ENCODE measurements at regions not wholly inside any gene's neighbourhood (a gene's known extent, or its start where the extent isn't known, plus 50 kb on each side); places are given as distances from the start of the nearest gene placed in this dataset.
"Not testable (repeated sequence)": the region's sequence is repeated elsewhere in the genome, so short reads cannot be mapped to it uniquely, and the experiment has no call there.

DNA sequence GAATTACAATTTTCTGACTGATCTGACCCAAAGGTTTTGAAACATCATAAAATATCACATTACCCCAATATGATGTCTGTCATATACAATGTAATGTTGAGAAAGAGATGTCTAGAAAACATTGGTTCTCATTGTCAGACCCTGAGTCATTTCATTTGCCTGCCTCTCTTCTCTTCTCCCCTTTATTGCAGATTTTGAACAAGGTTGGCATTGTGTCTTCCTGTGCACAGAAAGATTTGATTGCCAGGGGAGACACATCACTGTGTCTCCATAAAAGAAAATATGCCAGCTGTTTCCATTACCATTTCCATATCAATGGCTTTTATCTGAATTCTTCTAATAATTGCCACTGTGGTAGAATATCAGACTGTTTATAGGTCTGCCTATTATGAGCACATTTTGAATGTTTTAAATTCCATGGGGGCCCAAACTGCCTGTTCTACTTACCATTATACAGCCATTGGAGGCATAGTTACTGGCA lies 65.6 kb downstream of the IFI44 start:
- intact Hi-C loops (cut with micrococcal nuclease), result no loop called here
- H3K27ac Mint-ChIP-seq, result no peak overlapping the region
- no peaks in the 10 kb centered on the region for H3K4me1 Mint-ChIP-seq (ENCODE audit: low read depth)
- no peaks in the 10 kb centered on the region for H3K9me3 Mint-ChIP-seq
- H3K4me3 Mint-ChIP-seq, result no peak overlapping the region
- H3K27me3 Mint-ChIP-seq, result no peaks in the 10 kb centered on the region
- no peaks in the 10 kb centered on the region for H3K36me3 Mint-ChIP-seq (ENCODE audit: low read depth)

DNA sequence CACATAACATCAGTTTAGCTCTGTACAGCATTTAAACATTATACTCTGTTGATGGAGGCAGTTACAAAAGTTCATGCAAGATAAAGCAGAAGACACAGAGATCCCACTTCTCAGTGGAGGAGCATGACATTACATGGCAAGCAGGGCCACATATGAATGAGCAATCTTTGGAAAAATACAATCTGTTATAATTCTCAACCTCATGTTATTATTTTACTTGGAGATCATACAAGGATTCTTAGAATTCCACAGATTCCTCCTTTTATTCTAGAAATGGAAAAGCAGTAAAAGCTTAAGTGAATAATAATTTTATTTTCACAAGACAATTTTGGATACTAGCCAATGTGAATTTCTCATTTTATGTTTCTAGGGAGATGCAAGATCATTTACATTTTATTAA lies 66.6 kb downstream of the IFI44 start:
- intact Hi-C loops (cut with micrococcal nuclease), result no loop called here
- Mint-ChIP-seq H3K4me1 (ENCODE audit: low read depth) (no peaks in the 10 kb centered on the region), H3K27ac (no peak overlapping the region), H3K4me3 (no peak overlapping the region), H3K9me3 (no peaks in the 10 kb centered on the region), H3K36me3 (ENCODE audit: low read depth) (no peaks in the 10 kb centered on the region), H3K27me3 (no peaks in the 10 kb centered on the region)

DNA sequence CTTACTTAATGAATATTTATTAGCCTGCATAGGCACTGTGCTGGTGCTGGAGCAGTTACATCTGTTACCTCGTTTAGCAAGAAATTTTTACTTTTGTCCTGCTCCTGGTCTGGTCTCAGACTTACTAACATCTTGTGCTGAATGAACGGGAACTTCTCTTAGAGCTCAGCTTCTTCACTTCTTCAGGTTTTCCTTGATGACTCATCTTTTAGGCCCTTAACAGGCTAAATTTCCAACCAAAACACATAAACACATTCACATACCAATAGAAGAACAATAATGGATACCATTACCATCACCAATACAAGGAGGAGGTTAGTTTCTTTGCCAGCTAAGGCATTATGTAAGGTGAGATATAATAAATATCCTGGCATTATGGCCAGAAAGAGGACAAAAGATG lies 68.9 kb downstream of the IFI44 start:
- Mint-ChIP-seq H3K9me3 (no peaks in the 10 kb centered on the region), H3K27me3 (no peaks in the 10 kb centered on the region), H3K4me1 (ENCODE audit: low read depth) (no peaks in the 10 kb centered on the region), H3K27ac (no peak overlapping the region), H3K4me3 (no peak overlapping the region), H3K36me3 (ENCODE audit: low read depth) (no peaks in the 10 kb centered on the region)
- intact Hi-C loops (cut with micrococcal nuclease), result no loop called here

DNA sequence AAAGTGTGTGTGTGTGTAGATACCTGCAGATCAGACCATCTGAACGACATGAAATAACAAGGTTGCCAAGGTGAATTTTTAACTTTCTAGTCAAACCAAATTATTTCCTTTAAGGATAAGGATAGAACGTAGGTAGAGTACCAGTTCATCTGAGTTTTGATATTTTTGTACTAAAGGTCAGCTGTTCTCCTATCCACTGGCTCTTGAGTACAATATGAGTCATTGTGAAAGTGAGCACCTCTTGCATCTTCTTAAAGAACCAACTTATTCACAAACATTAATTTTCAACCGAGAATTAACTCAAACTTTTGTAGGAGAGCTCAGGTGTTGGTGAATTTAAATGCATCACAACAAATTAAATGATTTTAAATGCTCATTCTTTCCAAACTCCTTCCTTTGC lies 71.5 kb downstream of the IFI44 start:
- intact Hi-C loops (cut with micrococcal nuclease), result no loop called here
- Mint-ChIP-seq H3K4me1 (ENCODE audit: low read depth) (no peaks in the 10 kb centered on the region), H3K9me3 (no peaks in the 10 kb centered on the region), H3K4me3 (no peak overlapping the region), H3K27ac (no peak overlapping the region), H3K27me3 (no peaks in the 10 kb centered on the region), H3K36me3 (ENCODE audit: low read depth) (no peaks in the 10 kb centered on the region)

DNA sequence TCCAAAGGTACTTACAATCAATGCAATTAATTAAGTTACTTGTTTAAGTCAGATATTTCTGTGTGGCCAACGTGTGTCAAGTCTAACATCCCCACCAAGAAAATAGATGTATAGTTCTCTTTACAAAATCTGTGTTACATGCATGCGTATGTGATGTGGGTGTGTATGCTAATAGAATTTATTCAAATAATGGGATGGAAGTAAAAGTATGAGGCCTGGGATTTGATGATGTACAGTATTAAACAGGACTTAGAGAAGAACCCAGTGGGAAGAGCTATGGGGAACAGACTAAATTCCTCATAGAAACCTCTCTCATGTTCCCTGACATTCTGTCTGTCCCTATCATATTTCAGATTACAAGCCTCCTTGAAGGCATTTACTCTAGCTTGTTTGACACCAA lies 72.5 kb downstream of the IFI44 start:
- no peak overlapping the region for H3K27ac Mint-ChIP-seq
- no peaks in the 10 kb centered on the region for H3K4me1 Mint-ChIP-seq (ENCODE audit: low read depth)
- intact Hi-C loops (cut with micrococcal nuclease), result no loop called here
- H3K4me3 Mint-ChIP-seq, result no peak overlapping the region
- no peaks in the 10 kb centered on the region for H3K27me3 Mint-ChIP-seq
- no peaks in the 10 kb centered on the region for H3K36me3 Mint-ChIP-seq (ENCODE audit: low read depth)
- H3K9me3 Mint-ChIP-seq, result no peaks in the 10 kb centered on the region

DNA sequence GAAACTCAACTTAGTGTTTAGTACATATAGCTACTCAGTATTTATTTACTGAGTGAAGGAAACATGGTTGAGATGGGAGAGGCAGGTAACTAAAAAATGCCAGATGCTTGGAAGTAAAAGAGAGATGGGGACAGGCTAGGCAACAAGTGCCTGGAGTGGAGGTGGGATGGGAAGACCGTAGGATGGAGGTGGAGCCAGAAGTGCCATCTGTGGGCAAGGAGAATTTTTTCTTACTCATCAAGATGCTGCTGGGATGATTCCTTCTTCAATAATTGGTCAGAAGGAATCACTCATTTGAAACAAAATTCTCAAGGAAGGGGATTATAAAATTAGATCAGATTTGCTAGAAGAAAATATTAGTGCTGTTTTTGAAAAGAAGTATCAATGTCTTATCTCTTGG lies 72.9 kb downstream of the IFI44 start:
- intact Hi-C loops (cut with micrococcal nuclease), result no loop called here
- no peaks in the 10 kb centered on the region for H3K27me3 Mint-ChIP-seq
- no peak overlapping the region for H3K27ac Mint-ChIP-seq
- no peaks in the 10 kb centered on the region for H3K36me3 Mint-ChIP-seq (ENCODE audit: low read depth)
- no peak overlapping the region for H3K4me3 Mint-ChIP-seq
- no peaks in the 10 kb centered on the region for H3K4me1 Mint-ChIP-seq (ENCODE audit: low read depth)
- H3K9me3 Mint-ChIP-seq, result no peaks in the 10 kb centered on the region

DNA sequence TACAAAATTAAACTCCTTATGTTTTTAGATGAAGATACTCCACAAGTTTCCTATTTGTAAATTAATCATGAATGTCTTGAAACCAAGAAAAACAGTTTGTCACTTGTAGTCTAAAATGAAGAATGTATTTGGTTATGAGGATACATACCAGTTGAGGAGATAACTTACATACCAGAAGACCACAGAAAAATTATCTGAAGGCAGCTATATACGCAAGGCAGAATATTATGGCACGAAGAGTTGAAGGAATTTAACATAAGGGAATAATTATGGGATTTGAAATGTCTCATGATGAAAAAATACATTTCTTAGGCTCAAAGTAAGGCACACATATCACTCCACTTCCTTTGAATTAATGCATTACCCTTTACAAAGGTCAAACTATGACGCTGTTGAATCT lies 73.3 kb downstream of the IFI44 start:
- intact Hi-C loops (cut with micrococcal nuclease), result no loop called here
- Mint-ChIP-seq H3K9me3 (no peaks in the 10 kb centered on the region), H3K27me3 (no peaks in the 10 kb centered on the region), H3K4me1 (ENCODE audit: low read depth) (no peaks in the 10 kb centered on the region), H3K27ac (no peak overlapping the region), H3K4me3 (no peak overlapping the region), H3K36me3 (ENCODE audit: low read depth) (no peaks in the 10 kb centered on the region)

DNA sequence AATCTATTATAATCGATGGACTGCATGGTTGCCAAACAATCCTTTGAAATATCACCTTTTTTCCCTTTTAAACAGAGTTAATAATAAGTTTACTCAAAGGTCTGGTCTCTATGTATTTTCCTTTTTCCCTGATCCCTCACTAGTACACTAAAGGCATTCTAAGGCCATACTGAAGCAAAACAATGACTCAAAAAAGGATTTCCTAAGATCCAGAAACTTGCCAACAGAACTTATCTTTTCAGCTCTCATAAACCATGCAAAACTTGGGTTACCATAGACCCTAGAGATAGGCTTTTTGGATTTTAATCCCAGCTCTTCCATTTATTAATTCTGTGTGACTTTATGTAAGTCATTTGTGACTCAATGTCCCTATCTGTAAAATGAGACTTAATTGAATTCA lies 77.1 kb downstream of the IFI44 start:
- Mint-ChIP-seq H3K9me3 (no peaks in the 10 kb centered on the region), H3K36me3 (ENCODE audit: low read depth) (no peaks in the 10 kb centered on the region), H3K4me1 (ENCODE audit: low read depth) (no peaks in the 10 kb centered on the region), H3K4me3 (no peak overlapping the region), H3K27ac (no peak overlapping the region), H3K27me3 (no peaks in the 10 kb centered on the region)
- intact Hi-C loops (cut with micrococcal nuclease), result no loop called here

DNA sequence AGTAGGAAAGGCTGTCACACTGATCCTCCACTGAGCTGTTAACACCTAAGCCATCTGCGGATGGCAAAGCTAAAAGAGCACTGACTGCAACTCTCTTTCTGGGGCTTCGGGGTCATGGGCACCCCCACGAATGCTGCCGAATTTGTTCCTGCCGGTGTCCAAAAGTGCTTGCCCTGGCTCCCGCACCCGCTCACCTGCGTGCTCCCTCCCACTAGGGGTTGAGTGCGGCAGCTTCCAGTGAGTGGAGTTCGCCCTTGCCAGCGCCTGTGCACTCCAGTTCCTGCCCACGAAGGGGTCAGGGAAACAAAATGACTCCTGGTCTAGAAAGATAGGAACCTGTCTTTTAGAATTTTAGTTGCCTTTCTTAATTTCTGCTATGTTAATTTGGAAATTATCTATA lies 78.7 kb downstream of the IFI44 start:
- H3K9me3 Mint-ChIP-seq, result no peaks in the 10 kb centered on the region
- no peaks in the 10 kb centered on the region for H3K36me3 Mint-ChIP-seq (ENCODE audit: low read depth)
- H3K27ac Mint-ChIP-seq, result no peak overlapping the region
- H3K4me1 Mint-ChIP-seq (ENCODE audit: low read depth), result no peaks in the 10 kb centered on the region
- no peak overlapping the region for H3K4me3 Mint-ChIP-seq
- no peaks in the 10 kb centered on the region for H3K27me3 Mint-ChIP-seq
- intact Hi-C loops (cut with micrococcal nuclease), result no loop called here

DNA sequence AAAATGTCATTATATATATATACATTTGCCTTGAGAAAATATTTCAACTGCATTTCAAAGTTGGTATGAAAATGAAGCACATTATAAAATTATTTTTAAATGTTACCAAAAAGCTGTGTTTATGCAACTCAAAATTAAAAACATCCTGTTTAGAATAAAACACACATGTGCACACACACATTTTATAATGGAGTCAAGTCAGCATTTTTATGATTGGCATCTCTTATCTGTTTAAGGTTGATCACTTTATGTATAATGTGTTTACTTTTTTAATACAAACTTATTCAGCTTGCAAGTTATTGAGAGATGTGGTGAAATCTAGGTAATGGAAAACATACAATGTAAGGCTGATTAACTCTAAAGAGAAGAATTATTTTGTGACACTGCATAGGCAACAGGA lies 80.4 kb downstream of the IFI44 start:
- Mint-ChIP-seq H3K4me1 (ENCODE audit: low read depth) (no peaks in the 10 kb centered on the region), H3K4me3 (no peak overlapping the region), H3K9me3 (peaks cover 3% of the 10 kb centered on the region), H3K36me3 (ENCODE audit: low read depth) (no peaks in the 10 kb centered on the region), H3K27ac (no peak overlapping the region), H3K27me3 (no peaks in the 10 kb centered on the region)
- intact Hi-C loops (cut with micrococcal nuclease), result no loop called here

DNA sequence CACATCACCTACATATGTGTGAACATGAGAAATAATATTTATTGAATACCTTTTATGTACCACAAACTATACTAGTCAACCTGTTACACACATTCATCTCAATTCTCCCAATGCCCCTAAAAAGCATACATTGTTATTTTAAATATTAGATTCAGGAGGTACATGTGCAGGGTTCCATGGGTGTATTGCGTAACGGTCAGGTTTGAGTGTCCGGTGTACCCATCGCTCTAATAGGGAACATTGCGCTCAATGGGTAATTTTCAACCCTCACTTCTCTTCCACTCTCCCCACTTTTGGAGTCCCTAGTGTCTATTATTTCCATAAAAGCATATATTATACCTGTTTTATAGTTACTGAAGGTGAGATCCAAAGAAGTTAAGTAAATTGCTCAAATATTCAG lies 82.0 kb downstream of the IFI44 start:
- H3K9me3 Mint-ChIP-seq, result peaks cover 13% of the 10 kb centered on the region
- H3K4me3 Mint-ChIP-seq, result no peak overlapping the region
- H3K36me3 Mint-ChIP-seq (ENCODE audit: low read depth), result no peaks in the 10 kb centered on the region
- H3K4me1 Mint-ChIP-seq (ENCODE audit: low read depth), result no peaks in the 10 kb centered on the region
- H3K27ac Mint-ChIP-seq, result no peak overlapping the region
- H3K27me3 Mint-ChIP-seq, result no peaks in the 10 kb centered on the region
- intact Hi-C loops (cut with micrococcal nuclease), result no loop called here

DNA sequence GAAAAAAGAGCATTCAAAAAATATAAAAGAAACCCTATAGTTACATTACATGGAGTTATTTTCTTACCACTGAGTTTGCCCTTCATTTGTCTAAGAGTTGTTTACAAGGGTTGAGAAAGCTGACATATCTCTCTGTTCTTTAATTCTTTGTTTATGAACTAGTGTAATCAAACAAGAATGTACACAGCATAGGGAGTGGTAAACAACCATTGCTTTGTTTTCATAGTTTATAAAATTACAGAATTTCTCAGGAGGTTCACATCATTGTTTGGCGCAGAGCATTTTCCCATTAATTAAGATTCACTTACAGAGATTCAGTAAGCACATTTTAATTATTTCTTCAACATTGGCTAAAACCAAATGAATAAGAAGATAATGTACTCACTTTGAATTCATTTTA lies 87.6 kb downstream of the IFI44 start:
- no peaks in the 10 kb centered on the region for H3K4me1 Mint-ChIP-seq (ENCODE audit: low read depth)
- no peaks in the 10 kb centered on the region for H3K27me3 Mint-ChIP-seq
- no peak overlapping the region for H3K4me3 Mint-ChIP-seq
- no peak overlapping the region for H3K27ac Mint-ChIP-seq
- no peaks in the 10 kb centered on the region for H3K36me3 Mint-ChIP-seq (ENCODE audit: low read depth)
- peaks cover 43% of the 10 kb centered on the region for H3K9me3 Mint-ChIP-seq
- intact Hi-C loops (cut with micrococcal nuclease), result no loop called here

DNA sequence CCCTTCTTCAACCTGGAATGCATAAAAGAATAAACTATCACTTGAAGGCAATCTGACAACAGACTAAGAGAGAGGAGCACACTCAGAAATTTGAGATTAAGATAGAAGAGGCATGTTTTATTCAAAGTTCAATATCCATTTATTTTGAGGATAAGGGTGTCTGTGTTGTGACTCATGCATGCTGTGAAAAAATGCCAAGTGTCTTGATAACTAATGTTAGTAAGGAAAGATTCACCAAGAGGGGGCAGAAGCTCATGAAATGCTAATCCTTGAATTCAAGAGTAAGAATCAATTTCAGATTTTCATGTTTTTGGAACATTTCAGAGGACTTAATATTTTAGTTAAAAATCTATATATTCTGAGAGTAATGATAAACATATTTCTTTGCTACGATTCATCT lies 94.0 kb downstream of the IFI44 start:
- H3K9me3 Mint-ChIP-seq, result peaks cover 23% of the 10 kb centered on the region
- H3K4me3 Mint-ChIP-seq, result no peak overlapping the region
- no peaks in the 10 kb centered on the region for H3K4me1 Mint-ChIP-seq (ENCODE audit: low read depth)
- no peak overlapping the region for H3K27ac Mint-ChIP-seq
- no peaks in the 10 kb centered on the region for H3K36me3 Mint-ChIP-seq (ENCODE audit: low read depth)
- no peaks in the 10 kb centered on the region for H3K27me3 Mint-ChIP-seq
- intact Hi-C loops (cut with micrococcal nuclease), result no loop called here

DNA sequence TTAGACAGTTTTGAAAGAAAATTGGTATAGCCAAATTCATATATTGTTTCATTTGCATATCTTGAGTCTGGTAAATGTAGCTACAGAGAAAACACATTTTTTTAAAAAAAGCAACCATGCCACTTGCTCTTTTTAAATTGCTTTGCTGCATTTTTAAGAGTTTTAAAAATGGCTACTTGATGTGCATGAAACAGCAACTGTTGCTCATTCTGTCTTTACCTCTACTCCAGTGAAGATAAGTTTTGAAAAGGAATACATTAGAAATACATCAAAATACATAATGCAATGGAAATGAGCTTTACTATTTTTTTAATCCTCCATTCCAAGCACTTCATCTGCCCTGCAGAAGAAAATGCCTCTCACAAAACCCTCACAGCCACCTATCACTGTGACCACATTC lies 95.5 kb downstream of the IFI44 start:
- H3K36me3 Mint-ChIP-seq (ENCODE audit: low read depth), result no peaks in the 10 kb centered on the region
- no peak overlapping the region for H3K4me3 Mint-ChIP-seq
- H3K4me1 Mint-ChIP-seq (ENCODE audit: low read depth), result no peaks in the 10 kb centered on the region
- H3K27ac Mint-ChIP-seq, result no peak overlapping the region
- intact Hi-C loops (cut with micrococcal nuclease), result no loop called here
- no peaks in the 10 kb centered on the region for H3K27me3 Mint-ChIP-seq
- peaks cover 8% of the 10 kb centered on the region for H3K9me3 Mint-ChIP-seq

DNA sequence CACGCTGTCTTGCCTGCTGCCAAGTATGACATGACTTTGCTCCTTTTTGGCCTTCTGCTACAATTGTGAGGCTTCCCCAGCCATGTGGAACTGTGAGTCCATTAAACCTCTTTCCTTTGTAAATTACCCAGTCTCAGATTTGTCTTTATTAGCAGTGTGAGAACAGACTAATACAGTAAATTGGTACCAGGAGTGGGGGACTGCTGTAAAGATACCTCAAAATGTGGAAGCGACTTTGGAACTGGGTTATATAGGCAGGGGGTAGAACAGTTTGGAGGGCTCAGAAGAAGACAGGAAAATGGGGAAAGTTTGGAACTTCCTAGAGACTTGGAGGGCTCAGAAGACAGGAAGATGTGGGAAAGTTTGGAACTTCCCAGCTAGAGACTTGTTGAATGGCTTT lies 104.0 kb downstream of the IFI44 start:
- not testable (repeated sequence) for H3K36me3 Mint-ChIP-seq (ENCODE audit: low read depth)
- H3K9me3 Mint-ChIP-seq, result peaks cover 21% of the 10 kb centered on the region

DNA sequence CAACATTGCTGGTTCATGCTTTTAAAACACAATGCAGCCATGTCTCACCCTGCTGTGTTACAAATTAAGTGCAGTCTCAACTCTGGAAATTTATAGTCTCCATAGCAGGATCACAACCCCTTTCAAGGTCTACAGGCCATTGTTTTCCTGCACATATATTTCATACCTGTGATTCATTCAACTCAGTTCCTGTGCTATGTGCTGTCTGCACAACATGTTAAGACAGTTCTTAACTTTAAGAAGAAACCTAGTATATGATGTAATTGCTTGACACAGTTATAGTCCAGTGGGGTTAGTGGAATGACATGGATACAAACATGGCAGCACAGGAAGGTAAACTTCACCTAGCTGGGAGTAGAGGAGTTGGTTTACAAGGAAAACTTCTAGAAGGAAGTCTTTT lies 106.4 kb downstream of the IFI44 start:
- Mint-ChIP-seq H3K4me1 (ENCODE audit: low read depth) (no peaks in the 10 kb centered on the region), H3K27me3 (no peaks in the 10 kb centered on the region), H3K27ac (no peak overlapping the region), H3K36me3 (ENCODE audit: low read depth) (no peaks in the 10 kb centered on the region), H3K9me3 (peaks cover 26% of the 10 kb centered on the region), H3K4me3 (no peak overlapping the region)
- intact Hi-C loops (cut with micrococcal nuclease), result no loop called here

More for the DNA sequence above, 104.0 kb downstream of the IFI44 start:
- H3K27ac Mint-ChIP-seq; H3K4me1 Mint-ChIP-seq (ENCODE audit: low read depth); H3K4me3 Mint-ChIP-seq; intact Hi-C loops (cut with micrococcal nuclease); H3K27me3 Mint-ChIP-seq: not testable (repeated sequence)
